HG02973 (cell line): ENCODE measurements at regions not wholly inside any gene's neighbourhood (a gene's known extent, or its start where the extent isn't known, plus 50 kb on each side); places are given as distances from the start of the nearest gene placed in this dataset.
"Not testable (repeated sequence)": the region's sequence is repeated elsewhere in the genome, so short reads cannot be mapped to it uniquely, and the experiment has no call there.

Experiments used
- ATAC-seq: cut with Tn5 transposase; IDR thresholded peaks from one replicate; pipeline ENCODE4 v1.9.1; 2021; ENCODE audit warnings: moderate library complexity; ENCODE audit not compliant: unreplicated experiment

GRCh38 chr5:93933269-93933668 lies 191.9 kb upstream of the POU5F2 start:
- not testable (repeated sequence) for ATAC-seq

- ATAC-seq: no peak
These were observed 188.7 kb upstream of the POU5F2 start for GRCh38 chr5:93930098-93930497.

GRCh38 chr5:93929131-93929530 lies 187.7 kb upstream of the POU5F2 start:
- ATAC-seq: no peak

- ATAC-seq: no peak
These were observed 185.6 kb upstream of the POU5F2 start for GRCh38 chr5:93926831-93927620.

- ATAC-seq: no peak
These were observed 183.9 kb upstream of the POU5F2 start for GRCh38 chr5:93925321-93925720.

GRCh38 chr5:93924628-93925027 lies 183.2 kb upstream of the POU5F2 start:
- no peak for ATAC-seq

GRCh38 chr5:93922551-93922950 lies 181.2 kb upstream of the POU5F2 start:
- ATAC-seq: no peak

- no peak for ATAC-seq
These were observed 179.6 kb upstream of the POU5F2 start for GRCh38 chr5:93921001-93921400.

- no peak for ATAC-seq
These were observed 175.5 kb upstream of the POU5F2 start for GRCh38 chr5:93916872-93917271.

- ATAC-seq: peak; percentile 63
These were observed 173.7 kb upstream of the POU5F2 start for GRCh38 chr5:93915142-93915553.

- no peak for ATAC-seq
These were observed 170.2 kb upstream of the POU5F2 start for GRCh38 chr5:93911609-93912008.

GRCh38 chr5:93909356-93909755 lies 168.0 kb upstream of the POU5F2 start:
- no peak for ATAC-seq

GRCh38 chr5:93904917-93905316 lies 163.5 kb upstream of the POU5F2 start:
- ATAC-seq: no peak

- ATAC-seq: no peak
These were observed 160.9 kb upstream of the POU5F2 start for GRCh38 chr5:93902288-93902687.

- ATAC-seq: peak; percentile 90
These were observed 157.7 kb upstream of the POU5F2 start for GRCh38 chr5:93899026-93899600.

- no peak for ATAC-seq
These were observed 153.4 kb upstream of the POU5F2 start for GRCh38 chr5:93894601-93895354.

- no peak for ATAC-seq
These were observed 151.7 kb upstream of the POU5F2 start for GRCh38 chr5:93893075-93893474.

GRCh38 chr5:93892481-93892880 lies 151.1 kb upstream of the POU5F2 start:
- no peak for ATAC-seq

GRCh38 chr5:93891491-93892480 lies 150.4 kb upstream of the POU5F2 start:
- ATAC-seq: no peak

- no peak for ATAC-seq
These were observed 149.3 kb upstream of the POU5F2 start for GRCh38 chr5:93890657-93891056.

GRCh38 chr5:93887678-93888077 lies 146.3 kb upstream of the POU5F2 start:
- no peak for ATAC-seq
